Stomach (tissue), 8 donors: ENCODE measurements at regions not wholly inside any gene's neighbourhood (a gene's known extent, or its start where the extent isn't known, plus 50 kb on each side); places are given as distances from the start of the nearest gene placed in this dataset.

Source experiments
- DNase-seq, 2 donors: peaks; one replicate each; pipeline versions ENCODE4 v3.0.0 to v3.0.0-alpha.2; 2013 to 2019
- H3K27ac ChIP-seq, 5 donors: fragments of 200-600 bp in 4 of 5; sonication (generic) in 4 of 5; one replicate each; pipeline ENCODE4 v1.5.1; 2013 to 2019; ENCODE audit warnings: mild to moderate bottlenecking in 1 of 5, moderate library complexity in 1 of 5
- H3K27me3 ChIP-seq, 3 donors: fragments of 200-600 bp; sonication (generic); one replicate each; pipeline ENCODE4 v1.5.1; 2017 to 2019; ENCODE audit warnings: mixed run types in 1 of 3
- H3K36me3 ChIP-seq, 4 donors: fragments of 200-600 bp; sonication (generic); 1 replicate in 3 of 4; 2 replicates in 1 of 4; pipeline ENCODE4 v1.5.1; 2016 to 2019
- H3K4me1 ChIP-seq, 4 donors: fragments of 200-600 bp; sonication (generic); one replicate each; pipeline ENCODE4 v1.5.1; 2016 to 2019
- H3K4me3 ChIP-seq, 4 donors: fragments of 200-600 bp; sonication (generic) in 3 of 4; one replicate each; pipeline ENCODE4 v1.5.1; 2016 to 2019; ENCODE audit warnings: mild to moderate bottlenecking in 1 of 4
- H3K9me3 ChIP-seq, 4 donors: fragments of 200-600 bp; sonication (generic); one replicate each; pipeline ENCODE4 v1.5.1; 2016 to 2019
- CTCF ChIP-seq, 7 experiments: fragments of 450-650 bp in 4 of 7; fragments of 200-600 bp in 3 of 7; sonication (generic) in 3 of 7; IDR thresholded peaks; one replicate each; pipeline ENCODE4 v1.5.1; 2016 to 2019; ENCODE audit warnings: antibody characterized with exemption in 7 of 7, control low read depth in 2 of 7, mild to moderate bottlenecking in 1 of 7
- EP300 ChIP-seq: sonication (generic); formaldehyde crosslinking; IDR thresholded peaks from one replicate; pipeline ENCODE4 v1.6.1; 2017; ENCODE audit warnings: antibody characterized with exemption
- POLR2A ChIP-seq, 4 donors: fragments of 450-650 bp; IDR thresholded peaks; one replicate each; pipeline ENCODE4 v1.6.1; 2016; ENCODE audit warnings: antibody characterized with exemption in 4 of 4, control low read depth in 2 of 4, mild to moderate bottlenecking in 1 of 4, moderate library complexity in 1 of 4
- POLR2AphosphoS5 ChIP-seq, 3 donors: sonication (generic); formaldehyde crosslinking; IDR thresholded peaks; one replicate each; pipeline ENCODE4 v1.6.1; 2016; ENCODE audit warnings: antibody characterized with exemption in 3 of 3
- WGBS, 5 donors: extraction: QIAGEN DNeasy Blood & Tissue Kit in 3 of 5; methylation state at CpG; one replicate each; pipeline versions ENCODE4 v1.1.5 to v1.1.7; 2013 to 2018; 5-methylcytosine and 5-hydroxymethylcytosine counted together
- intact Hi-C: fragments of 100-400 bp; cut with DNase I; formaldehyde crosslinking; loops from one replicate; pipeline ENCODE4 v1.15.1; 2023; ENCODE audit warnings: low total_unique reads
- donor health status: healthy with polysubstance abuse.
- donor health status: Bipolar disorder and iron deficiency.
- donor health status: healthy.

DNA sequence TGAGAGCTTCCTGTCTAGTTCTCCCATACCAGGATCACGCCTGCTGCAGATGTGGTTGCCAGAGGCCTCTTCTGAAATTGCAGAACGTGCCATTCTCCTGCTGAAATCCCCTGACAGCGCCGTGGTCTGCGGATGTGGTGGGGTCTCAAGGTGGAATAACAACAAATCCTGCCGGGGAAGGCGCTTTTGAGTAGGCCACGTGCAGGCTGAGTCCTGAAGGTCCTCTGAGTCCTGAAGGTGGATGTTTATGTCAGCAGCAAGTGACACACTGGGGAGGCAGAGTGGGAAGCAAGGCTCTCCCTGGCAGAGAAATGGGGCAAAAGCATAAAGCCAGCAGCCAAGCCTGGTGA is 241.4 kb downstream of the MYCN start:
- peaks cover 9 to 20% (median 9%) of the 10 kb centered on the region in 4 donors for H3K4me1 ChIP-seq
- no peak overlapping the region for H3K27ac ChIP-seq
- no peaks in the 10 kb centered on the region for H3K27me3 ChIP-seq
- intact Hi-C loops = no loop called here
- no peak for TF ChIP-seq POLR2A (IDR thresholded peaks at IDR 0.05)
- no peak for TF ChIP-seq POLR2AphosphoS5 (IDR thresholded peaks at IDR 0.05)
- DNase-seq = no peak
- 89 to 95% (median 89%) methylated on average over 8 of the region's 8 CpGs for WGBS, 5 donors
- no peaks in the 10 kb centered on the region for H3K9me3 ChIP-seq
- no peaks in the 10 kb centered on the region for H3K36me3 ChIP-seq
- H3K4me3 ChIP-seq = no peak overlapping the region

DNA sequence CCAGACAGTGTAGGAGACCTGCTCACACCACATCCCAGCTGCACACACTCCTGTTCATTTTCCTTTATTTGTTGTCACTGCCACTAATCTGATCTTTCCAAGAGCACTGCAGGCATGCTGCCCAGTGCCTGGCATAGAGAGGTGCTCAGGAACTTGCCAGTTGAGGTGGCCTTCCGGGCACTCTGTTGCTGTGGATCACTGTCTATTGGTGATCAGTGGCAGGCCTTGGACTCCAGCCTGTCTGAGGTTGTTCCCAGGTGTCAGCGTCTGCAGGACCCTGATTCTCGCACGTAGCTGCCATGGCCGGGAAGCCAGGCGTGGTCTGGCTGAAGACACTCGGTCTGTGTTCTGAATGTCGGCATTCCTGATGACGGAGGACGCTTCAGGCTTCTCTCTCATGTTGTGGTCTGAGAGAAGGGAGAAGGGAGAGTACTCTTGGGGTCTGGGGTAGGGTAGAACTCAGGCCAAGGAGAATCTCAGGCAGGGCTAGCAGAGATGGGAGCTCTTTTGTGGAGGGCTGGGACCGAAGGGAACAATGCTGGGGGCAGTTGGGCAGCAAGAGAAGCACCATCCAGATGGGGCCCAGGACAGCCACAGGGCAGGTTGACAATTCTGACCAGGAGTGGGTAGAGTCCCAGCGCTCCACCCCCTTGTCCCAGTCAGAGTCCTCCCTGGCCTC is 240.9 kb downstream of the MYCN start:
- H3K9me3 ChIP-seq = no peaks in the 10 kb centered on the region
- TF ChIP-seq POLR2A (IDR thresholded peaks at IDR 0.05) (no peak), EP300 (no peak), POLR2AphosphoS5 (IDR thresholded peaks at IDR 0.05) (no peak), CTCF (IDR thresholded peaks at IDR 0.05) (no peak)
- no peaks in the 10 kb centered on the region for H3K27me3 ChIP-seq
- H3K27ac ChIP-seq = peak overlapping the region in 1 of 5 donors; percentile 22
- no peaks in the 10 kb centered on the region for H3K36me3 ChIP-seq
- peaks cover 9 to 20% (median 9%) of the 10 kb centered on the region in 4 donors for H3K4me1 ChIP-seq
- peak in 1 of 2 donors; percentile 82 for DNase-seq
- WGBS, 5 donors = 71 to 88% (median 84%) methylated on average over 11 to 12 of the region's 12 CpGs
- intact Hi-C loops = no loop called here
- H3K4me3 ChIP-seq = no peak overlapping the region

DNA sequence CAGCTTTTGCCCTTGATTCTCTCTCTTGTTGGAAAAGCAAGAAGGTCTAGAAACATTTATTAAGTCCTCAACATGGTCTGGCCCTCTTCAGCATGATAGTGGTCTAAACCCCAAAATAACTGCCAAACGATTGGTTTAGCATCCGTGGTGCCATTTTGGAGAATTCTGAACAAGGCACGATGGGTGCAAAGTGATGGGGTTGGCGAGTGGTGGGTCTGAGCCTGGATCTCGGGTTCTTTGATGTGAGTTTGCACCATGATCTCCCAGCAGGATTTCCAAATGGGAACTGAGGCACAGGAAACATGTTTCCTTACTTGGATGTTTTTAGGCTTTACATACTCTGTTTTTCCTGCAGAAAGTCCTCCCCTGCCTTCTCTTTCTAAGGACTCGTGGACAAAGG is 240.3 kb downstream of the MYCN start:
- peaks cover 9 to 20% (median 9%) of the 10 kb centered on the region in 4 donors for H3K4me1 ChIP-seq
- no peak overlapping the region for H3K4me3 ChIP-seq
- peak overlapping the region in 1 of 5 donors; percentile 35 for H3K27ac ChIP-seq
- no peaks in the 10 kb centered on the region for H3K27me3 ChIP-seq
- no peaks in the 10 kb centered on the region for H3K9me3 ChIP-seq
- WGBS, 5 donors = 79 to 88% (median 81%) methylated on average over 6 of the region's 6 CpGs
- no peak for DNase-seq
- TF ChIP-seq EP300 = no peak
- no peaks in the 10 kb centered on the region for H3K36me3 ChIP-seq
- intact Hi-C loops = no loop called here

GRCh38 chr2:16179701-16180416 is 239.5 kb downstream of the MYCN start:
- Histone ChIP-seq H3K27me3 (no peaks in the 10 kb centered on the region), H3K27ac (peak overlapping the region in 1 of 5 donors; percentile 35), H3K36me3 (no peaks in the 10 kb centered on the region), H3K4me3 (no peak overlapping the region), H3K9me3 (no peaks in the 10 kb centered on the region), H3K4me1 (peaks cover 9 to 20% (median 9%) of the 10 kb centered on the region in 4 donors)
- TF ChIP-seq POLR2AphosphoS5 (IDR thresholded peaks at IDR 0.05) (no peak), CTCF (IDR thresholded peaks at IDR 0.05) (no peak), POLR2A (IDR thresholded peaks at IDR 0.05) (no peak), EP300 (no peak)
- WGBS, 5 donors = 28 to 37% (median 32%) methylated on average over 8 of the region's 8 CpGs
- peak; percentile 54 to 64 for DNase-seq
- intact Hi-C loops = no loop called here

DNA sequence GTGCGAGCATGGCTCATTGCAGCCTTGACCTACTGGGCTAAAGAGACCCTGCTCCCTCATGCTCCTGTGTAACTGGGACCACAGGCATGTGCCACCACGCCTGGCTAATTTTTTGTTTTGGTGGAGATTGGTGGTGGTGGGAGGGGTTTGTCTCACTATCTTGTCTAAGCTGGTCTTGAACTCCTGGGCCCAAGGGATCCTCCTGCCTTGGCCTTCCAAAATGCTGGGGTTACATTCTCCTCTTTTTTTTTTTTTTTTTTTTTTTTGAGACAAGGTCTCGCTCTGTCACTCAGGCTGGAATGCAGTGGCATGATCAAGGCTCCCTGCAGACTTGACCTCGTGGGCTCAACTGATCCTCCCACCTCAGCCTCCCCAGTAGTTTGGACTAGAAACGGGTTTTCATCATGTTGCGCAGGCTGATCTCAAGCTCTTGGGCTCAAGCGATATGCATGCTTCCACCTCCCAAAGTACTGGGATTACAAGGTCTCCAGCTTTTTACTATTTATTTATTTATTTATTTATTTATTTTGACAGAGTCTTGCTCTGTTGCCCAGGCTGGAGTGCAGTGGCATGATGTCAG is 238.3 kb downstream of the MYCN start:
- Histone ChIP-seq H3K4me1 (peaks cover 9 to 20% (median 9%) of the 10 kb centered on the region in 4 donors), H3K4me3 (no peak overlapping the region), H3K27ac (no peak overlapping the region), H3K36me3 (no peaks in the 10 kb centered on the region), H3K27me3 (no peaks in the 10 kb centered on the region), H3K9me3 (no peaks in the 10 kb centered on the region)
- DNase-seq = no peak
- intact Hi-C loops = no loop called here
- WGBS, 5 donors = 91 to 97% (median 95%) methylated on average over 7 of the region's 7 CpGs
- no peak for TF ChIP-seq POLR2A (IDR thresholded peaks at IDR 0.05)
- TF ChIP-seq EP300 = no peak
